ENCODE measurements at regions not wholly inside any gene's neighbourhood (a gene's known extent, or its start where the extent isn't known, plus 50 kb on each side); places are given as distances from the start of the nearest gene placed in this dataset.

GRCh38 chr13:99063952-99064351, 86.1 kb upstream of the DOCK9 start:
- no peaks in the 10 kb centered on the region for H3K79me1 ChIP-seq (ENCODE audit: insufficient read depth, low read depth, low read length, poor library complexity, severe bottlenecking)
- H2AK5ac ChIP-seq (ENCODE audit: insufficient read length, low read length) = no peak overlapping the region
- H3K27ac ChIP-seq (ENCODE audit: insufficient read length, low read depth, low read length) = no peak overlapping the region
- H2BK5ac ChIP-seq (ENCODE audit: insufficient read length, low read length) = no peak overlapping the region
- DNase-seq = no peak
- H3K4me2 ChIP-seq (ENCODE audit: insufficient read depth, insufficient read length, low read length) = no peak overlapping the region
- Mint-ChIP-seq H3K27me3 (ENCODE audit: low read depth) (no peaks in the 10 kb centered on the region), H3K27ac (no peak overlapping the region), H3K36me3 (ENCODE audit: insufficient read depth in 1 of 3, low read depth in 3 of 3) (no peaks in the 10 kb centered on the region), H3K9me3 (no peaks in the 10 kb centered on the region), H3K4me3 (no peak overlapping the region), H3K4me1 (peaks cover 5 to 12% of the 10 kb centered on the region in 2 experiments)
- no peak overlapping the region for H4K91ac ChIP-seq (ENCODE audit: insufficient read length, low read depth, low read length)
- H3K23me2 ChIP-seq (ENCODE audit: insufficient read length, low read depth, low read length, poor library complexity, severe bottlenecking) = no peaks in the 10 kb centered on the region
- H3K27me3 ChIP-seq (ENCODE audit: insufficient read depth, low read length) = no peaks in the 10 kb centered on the region
- no peak overlapping the region for H4K5ac ChIP-seq (ENCODE audit: insufficient read length, low read depth, low read length)
- no peak overlapping the region for H3K4ac ChIP-seq (ENCODE audit: low read depth, low read length)
- H4K20me1 ChIP-seq (ENCODE audit: control insufficient read depth, insufficient read depth, insufficient read length) = no peaks in the 10 kb centered on the region
- H3K56ac ChIP-seq (ENCODE audit: insufficient read length, low read depth, low read length) = no peak overlapping the region
- H3K9me3 ChIP-seq (ENCODE audit: control insufficient read depth, low read depth, low read length) = no peaks in the 10 kb centered on the region
- no peak overlapping the region for H3T11ph ChIP-seq (ENCODE audit: low read length)
- no peak overlapping the region for H2BK20ac ChIP-seq (ENCODE audit: low read depth, low read length, poor library complexity, severe bottlenecking)
- no peak overlapping the region for H3K23ac ChIP-seq (ENCODE audit: insufficient read length, low read depth, low read length)
- H3K9ac ChIP-seq (ENCODE audit: extremely low read depth, insufficient read length, low read length) = no peak overlapping the region
- no peak overlapping the region for H4K8ac ChIP-seq (replicated peaks; ENCODE audit: insufficient read length, low read depth, low read length)
- H2BK120ac ChIP-seq (ENCODE audit: low read depth, low read length, poor library complexity, severe bottlenecking) = no peak overlapping the region
- TF ChIP-seq CTCF (conservative IDR thresholded peaks at IDR 0.05) = no peak
- H3K79me2 ChIP-seq (ENCODE audit: insufficient read depth, low read length) = no peaks in the 10 kb centered on the region
- no peaks in the 10 kb centered on the region; the same call in 1 of the 2 replicates for H3K4me1 ChIP-seq (ENCODE audit: insufficient read depth, low read length)
- H3K18ac ChIP-seq (ENCODE audit: insufficient read length, low read depth, low read length) = no peak overlapping the region
- H2AFZ ChIP-seq (ENCODE audit: low read length) = no peak overlapping the region
- WGBS (ENCODE audit: extremely low coverage, insufficient read length, low lambda C conversion rate) = no CpG with 5 or more reads among the region's 1 CpG
- H2BK15ac ChIP-seq (ENCODE audit: low read depth, low read length) = no peak overlapping the region
- H2BK12ac ChIP-seq (ENCODE audit: insufficient read length, low read depth, low read length) = no peak overlapping the region
- H3K14ac ChIP-seq (ENCODE audit: insufficient read depth, low read length) = no peak overlapping the region
